ENCODE measurements at regions not wholly inside any gene's neighbourhood (a gene's known extent, or its start where the extent isn't known, plus 50 kb on each side); places are given as distances from the start of the nearest gene placed in this dataset.

- Histone ChIP-seq H3K27ac (ENCODE audit: low read depth, low read length, poor library complexity, severe bottlenecking) (no peak overlapping the region), H3K9ac (ENCODE audit: low read length) (no peak overlapping the region), H3K79me2 (ENCODE audit: insufficient read depth, low read length) (no peaks in the 10 kb centered on the region), H3K9me2 (ENCODE audit: low read depth, low read length) (no peaks in the 10 kb centered on the region), H3K36me3 (ENCODE audit: insufficient read depth, low read length) (no peaks in the 10 kb centered on the region), H4K20me1 (ENCODE audit: insufficient read depth, low read length) (no peaks in the 10 kb centered on the region), H3K4me2 (ENCODE audit: low read length) (no peak overlapping the region), H3K9me3 (ENCODE audit: low read length) (no peaks in the 10 kb centered on the region), H3K4me3 (ENCODE audit: low read depth, low read length, poor library complexity, severe bottlenecking) (no peak overlapping the region), H3K27me3 (ENCODE audit: insufficient read depth, low read length) (no peaks in the 10 kb centered on the region), H3K4me1 (ENCODE audit: insufficient read depth, low read length, severe bottlenecking) (no peaks in the 10 kb centered on the region), H2AFZ (ENCODE audit: low read length) (no peak overlapping the region), H3F3A (ENCODE audit: insufficient read depth, low read length) (no peaks in the 10 kb centered on the region)
- TF ChIP-seq EZH2 (IDR thresholded peaks at IDR 0.05; ENCODE audit: borderline replicate concordance, low read length): no peak
- TF ChIP-seq, protein P1, sequence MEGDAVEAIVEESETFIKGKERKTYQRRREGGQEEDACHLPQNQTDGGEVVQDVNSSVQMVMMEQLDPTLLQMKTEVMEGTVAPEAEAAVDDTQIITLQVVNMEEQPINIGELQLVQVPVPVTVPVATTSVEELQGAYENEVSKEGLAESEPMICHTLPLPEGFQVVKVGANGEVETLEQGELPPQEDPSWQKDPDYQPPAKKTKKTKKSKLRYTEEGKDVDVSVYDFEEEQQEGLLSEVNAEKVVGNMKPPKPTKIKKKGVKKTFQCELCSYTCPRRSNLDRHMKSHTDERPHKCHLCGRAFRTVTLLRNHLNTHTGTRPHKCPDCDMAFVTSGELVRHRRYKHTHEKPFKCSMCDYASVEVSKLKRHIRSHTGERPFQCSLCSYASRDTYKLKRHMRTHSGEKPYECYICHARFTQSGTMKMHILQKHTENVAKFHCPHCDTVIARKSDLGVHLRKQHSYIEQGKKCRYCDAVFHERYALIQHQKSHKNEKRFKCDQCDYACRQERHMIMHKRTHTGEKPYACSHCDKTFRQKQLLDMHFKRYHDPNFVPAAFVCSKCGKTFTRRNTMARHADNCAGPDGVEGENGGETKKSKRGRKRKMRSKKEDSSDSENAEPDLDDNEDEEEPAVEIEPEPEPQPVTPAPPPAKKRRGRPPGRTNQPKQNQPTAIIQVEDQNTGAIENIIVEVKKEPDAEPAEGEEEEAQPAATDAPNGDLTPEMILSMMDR (IDR thresholded peaks at IDR 0.05; ENCODE audit: low read length): no peak
Observed at GRCh38 chr11:107140983-107141382, 122.7 kb upstream of the GUCY1A2 start.

- no peaks in the 10 kb centered on the region for H3K9me2 ChIP-seq (ENCODE audit: low read depth, low read length)
- no peaks in the 10 kb centered on the region for H3K27me3 ChIP-seq (ENCODE audit: insufficient read depth, low read length)
- no peaks in the 10 kb centered on the region for H3K9me3 ChIP-seq (ENCODE audit: low read length)
- no peaks in the 10 kb centered on the region for H4K20me1 ChIP-seq (ENCODE audit: insufficient read depth, low read length)
- no peak overlapping the region for H3K27ac ChIP-seq (ENCODE audit: low read depth, low read length, poor library complexity, severe bottlenecking)
- H3K4me1 ChIP-seq (ENCODE audit: insufficient read depth, low read length, severe bottlenecking): no peaks in the 10 kb centered on the region
- H3K4me3 ChIP-seq (ENCODE audit: low read depth, low read length, poor library complexity, severe bottlenecking): no peak overlapping the region
- TF ChIP-seq, protein P1 (IDR thresholded peaks at IDR 0.05; ENCODE audit: low read length): no peak
- TF ChIP-seq EZH2 (IDR thresholded peaks at IDR 0.05; ENCODE audit: borderline replicate concordance, low read length): no peak
- H3K4me2 ChIP-seq (ENCODE audit: low read length): no peak overlapping the region
- H2AFZ ChIP-seq (ENCODE audit: low read length): no peak overlapping the region
- no peaks in the 10 kb centered on the region for H3K36me3 ChIP-seq (ENCODE audit: insufficient read depth, low read length)
- H3K9ac ChIP-seq (ENCODE audit: low read length): no peak overlapping the region
- H3K79me2 ChIP-seq (ENCODE audit: insufficient read depth, low read length): no peaks in the 10 kb centered on the region
- H3F3A ChIP-seq (ENCODE audit: insufficient read depth, low read length): no peaks in the 10 kb centered on the region
Observed at GRCh38 chr11:107139396-107139795, 121.1 kb upstream of the GUCY1A2 start.

DNA sequence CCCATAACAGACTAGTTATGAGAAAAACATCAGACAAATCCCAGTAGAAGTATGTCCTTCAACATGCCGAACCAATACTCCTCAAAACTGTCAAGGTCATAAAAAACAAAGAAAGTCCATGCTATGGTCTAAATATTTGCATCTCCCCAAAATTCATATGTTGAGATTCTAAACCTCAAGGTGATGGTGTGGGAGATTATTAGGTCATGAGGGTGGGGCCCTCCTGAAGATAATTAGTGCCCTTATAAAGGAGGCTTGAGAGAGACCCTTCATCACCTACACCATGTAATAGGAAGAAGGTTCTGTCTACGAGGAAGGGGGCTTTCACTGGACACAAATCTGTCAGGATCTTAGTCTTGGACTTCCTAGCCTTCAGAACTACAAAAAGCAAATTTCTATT, 118.6 kb upstream of the GUCY1A2 start:
- Histone ChIP-seq H3K9me3 (ENCODE audit: low read length) (no peaks in the 10 kb centered on the region), H3K36me3 (ENCODE audit: insufficient read depth, low read length) (no peaks in the 10 kb centered on the region), H2AFZ (ENCODE audit: low read length) (no peak overlapping the region), H3K27me3 (ENCODE audit: insufficient read depth, low read length) (no peaks in the 10 kb centered on the region), H3K4me2 (ENCODE audit: low read length) (no peak overlapping the region), H3K4me3 (ENCODE audit: low read depth, low read length, poor library complexity, severe bottlenecking) (no peak overlapping the region), H3K27ac (ENCODE audit: low read depth, low read length, poor library complexity, severe bottlenecking) (no peak overlapping the region), H3K4me1 (ENCODE audit: insufficient read depth, low read length, severe bottlenecking) (no peaks in the 10 kb centered on the region), H4K20me1 (ENCODE audit: insufficient read depth, low read length) (no peaks in the 10 kb centered on the region), H3K9me2 (ENCODE audit: low read depth, low read length) (no peaks in the 10 kb centered on the region), H3K9ac (ENCODE audit: low read length) (no peak overlapping the region), H3F3A (ENCODE audit: insufficient read depth, low read length) (no peaks in the 10 kb centered on the region), H3K79me2 (ENCODE audit: insufficient read depth, low read length) (no peaks in the 10 kb centered on the region)
- TF ChIP-seq, protein P1 (IDR thresholded peaks at IDR 0.05; ENCODE audit: low read length): no peak
- no peak for TF ChIP-seq EZH2 (IDR thresholded peaks at IDR 0.05; ENCODE audit: borderline replicate concordance, low read length)
